SK-MEL-5 (cell line): ENCODE measurements at regions not wholly inside any gene's neighbourhood (a gene's known extent, or its start where the extent isn't known, plus 50 kb on each side); places are given as distances from the start of the nearest gene placed in this dataset.

Source experiments
- DNase-seq: peaks from one replicate; pipeline ENCODE4 v3.0.0-alpha.2; 2016; ENCODE audit warnings: low read depth, low spot score
- in situ Hi-C: cut with HindIII; loops from 2 replicates; pipeline ENCODE4 v1.10.0; 2016; ENCODE audit warnings: low sequenced_read_pairs, high pct_unique_total_duplicates, low pct_unique_long_range_greater_than_20kb

DNA sequence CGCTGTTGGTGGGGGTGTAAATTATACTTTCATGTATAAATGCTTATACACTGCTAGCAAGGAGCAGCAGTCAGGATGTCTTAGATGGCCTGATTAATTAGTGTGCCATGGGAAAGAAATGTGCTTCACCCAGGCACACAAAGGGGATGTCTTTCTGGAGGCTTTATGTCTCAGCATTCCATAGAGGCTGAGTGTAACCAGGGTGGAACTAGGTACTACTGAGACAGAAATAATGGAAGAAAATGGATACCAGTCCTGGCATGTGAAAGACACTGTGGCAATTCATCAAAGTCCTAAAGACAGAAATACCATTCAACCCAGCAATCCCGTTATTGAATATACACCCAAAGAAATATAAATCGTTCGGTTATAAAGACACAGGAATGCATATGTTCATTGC lies 52.5 kb downstream of the PF4 start:
- in situ Hi-C loops: no loop called here
- no peak for DNase-seq

DNA sequence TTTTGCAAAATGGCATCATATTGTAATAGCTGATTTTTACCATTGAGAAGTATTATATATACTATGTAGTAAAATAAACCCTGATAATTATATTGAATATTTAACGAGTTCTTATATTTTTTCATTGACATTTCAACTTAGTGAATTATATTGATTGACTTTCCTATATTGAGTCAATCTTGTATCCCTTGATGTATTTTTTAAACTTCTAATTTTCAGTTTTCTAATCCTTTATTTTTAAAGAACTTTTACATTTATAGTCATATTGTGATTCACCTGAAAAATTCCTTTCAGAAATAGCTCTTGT lies 54.4 kb downstream of the CXCL1 start:
- in situ Hi-C loops: no loop called here
- DNase-seq: no peak

DNA sequence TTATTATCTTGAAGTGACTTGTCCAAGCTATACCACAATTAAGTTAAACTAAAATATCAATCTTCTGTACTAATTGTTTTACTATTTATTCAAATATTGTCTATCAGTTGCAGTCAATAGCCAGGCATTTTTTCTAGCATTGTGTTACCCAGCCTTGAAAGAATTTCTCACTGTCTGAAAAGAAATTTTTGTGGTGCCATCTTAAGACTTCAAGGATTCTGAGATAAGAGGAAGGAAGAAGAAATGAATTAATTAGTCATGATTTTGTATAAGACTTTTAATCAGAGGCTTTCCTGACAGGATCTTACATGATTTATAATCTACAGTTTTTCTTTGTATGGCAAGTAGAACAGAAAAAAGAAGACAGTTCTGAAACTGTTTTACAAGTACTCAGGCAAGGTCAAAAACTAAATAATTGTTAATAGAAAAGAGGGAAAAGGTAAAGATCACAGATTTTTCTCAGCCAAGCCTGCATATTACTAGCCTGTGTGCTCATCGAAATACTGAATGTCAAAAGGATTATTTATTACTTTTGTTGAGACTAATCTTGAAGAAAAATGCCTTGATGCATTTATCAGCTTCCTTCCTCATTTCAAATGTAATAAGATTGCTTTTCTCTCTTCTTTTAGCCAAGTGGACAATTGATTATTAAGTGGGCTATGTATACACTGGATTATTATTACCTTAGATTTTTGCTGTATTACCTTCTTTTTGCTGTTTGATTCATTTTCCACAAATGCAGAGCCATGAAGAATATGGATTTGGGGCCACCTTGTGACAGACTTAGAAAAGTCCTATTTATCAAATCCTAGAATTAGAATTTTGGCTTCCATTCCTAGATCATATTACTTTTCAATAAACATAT lies 53.8 kb downstream of the CXCL1 start:
- in situ Hi-C loops: no loop called here

DNA sequence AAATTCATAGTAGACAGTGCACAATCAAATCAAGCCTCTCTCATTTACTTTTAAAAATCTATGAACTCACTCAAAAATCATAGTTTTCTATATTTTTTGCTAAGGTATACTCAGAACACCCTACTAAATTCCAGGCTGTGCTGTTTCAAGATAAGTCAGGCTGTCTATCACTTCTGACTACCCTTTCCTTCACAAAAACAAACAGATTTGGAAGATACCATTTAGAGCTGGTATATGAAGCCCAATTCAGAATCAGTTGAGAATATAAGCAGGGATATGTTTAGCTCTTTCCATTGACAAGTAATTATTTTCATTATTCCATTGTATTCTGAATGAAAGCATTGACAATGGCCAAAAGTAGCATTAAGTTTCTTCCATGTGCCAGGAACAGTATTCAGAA lies 53.1 kb downstream of the CXCL1 start:
- DNase-seq: no peak
- in situ Hi-C loops: no loop called here

More for the DNA sequence above, 53.8 kb downstream of the CXCL1 start:
- peak; percentile 65 for DNase-seq
